OCI-LY3 (cell line): ENCODE measurements at regions not wholly inside any gene's neighbourhood (a gene's known extent, or its start where the extent isn't known, plus 50 kb on each side); places are given as distances from the start of the nearest gene placed in this dataset.

Source experiments
- EZH2phosphoT487 ChIP-seq: fragments of 200-600 bp; shearing (Covaris generic); IDR thresholded peaks from 2 replicates; pipeline ENCODE4 v1.6.1; 2018; ENCODE audit warnings: antibody characterized with exemption, mixed run types, low read depth
- TF ChIP-seq, protein P1 (sequence below): fragments of 200-600, 300-600 bp; sonication (generic); IDR thresholded peaks from 2 replicates; pipeline ENCODE4 v1.5.1; 2014; ENCODE audit warnings: antibody characterized with exemption, low read length, low read depth

GRCh38 chr3:110788794-110789193, 282.8 kb upstream of the NECTIN3 start:
- no peak for TF ChIP-seq EZH2phosphoT487
- TF ChIP-seq, protein P1, sequence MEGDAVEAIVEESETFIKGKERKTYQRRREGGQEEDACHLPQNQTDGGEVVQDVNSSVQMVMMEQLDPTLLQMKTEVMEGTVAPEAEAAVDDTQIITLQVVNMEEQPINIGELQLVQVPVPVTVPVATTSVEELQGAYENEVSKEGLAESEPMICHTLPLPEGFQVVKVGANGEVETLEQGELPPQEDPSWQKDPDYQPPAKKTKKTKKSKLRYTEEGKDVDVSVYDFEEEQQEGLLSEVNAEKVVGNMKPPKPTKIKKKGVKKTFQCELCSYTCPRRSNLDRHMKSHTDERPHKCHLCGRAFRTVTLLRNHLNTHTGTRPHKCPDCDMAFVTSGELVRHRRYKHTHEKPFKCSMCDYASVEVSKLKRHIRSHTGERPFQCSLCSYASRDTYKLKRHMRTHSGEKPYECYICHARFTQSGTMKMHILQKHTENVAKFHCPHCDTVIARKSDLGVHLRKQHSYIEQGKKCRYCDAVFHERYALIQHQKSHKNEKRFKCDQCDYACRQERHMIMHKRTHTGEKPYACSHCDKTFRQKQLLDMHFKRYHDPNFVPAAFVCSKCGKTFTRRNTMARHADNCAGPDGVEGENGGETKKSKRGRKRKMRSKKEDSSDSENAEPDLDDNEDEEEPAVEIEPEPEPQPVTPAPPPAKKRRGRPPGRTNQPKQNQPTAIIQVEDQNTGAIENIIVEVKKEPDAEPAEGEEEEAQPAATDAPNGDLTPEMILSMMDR = no peak
